Neural cell (in vitro differentiated cells): ENCODE measurements at regions not wholly inside any gene's neighbourhood (a gene's known extent, or its start where the extent isn't known, plus 50 kb on each side); places are given as distances from the start of the nearest gene placed in this dataset.

Experiments used
- H2AFZ ChIP-seq: fragments of 200-600, 300-800 bp; sonication (generic), shearing (Covaris generic); 2 replicates; pipeline ENCODE4 v1.6.0; 2014; ENCODE audit warnings: low read depth, mild to moderate bottlenecking, antibody characterized with exemption, low read length, moderate library complexity
- H3F3A ChIP-seq: fragments of 200-600 bp; shearing (Covaris generic); 2 replicates; pipeline ENCODE4 v1.6.1; 2016; ENCODE audit warnings: mild to moderate bottlenecking, moderate library complexity, mixed read lengths, antibody characterized with exemption, low read length; ENCODE audit not compliant: insufficient read depth, poor library complexity, severe bottlenecking
- H3K27ac ChIP-seq: fragments of 200-600, 300-800 bp; sonication (generic), shearing (Covaris generic); 2 replicates; pipeline ENCODE4 v1.5.1; 2014; ENCODE audit warnings: mild to moderate bottlenecking, low read length, moderate library complexity
- H3K27me3 ChIP-seq: fragments of 300-800, 200-600 bp; sonication (generic), shearing (Covaris generic); 2 replicates; pipeline ENCODE4 v1.6.0; 2014; ENCODE audit warnings: mild to moderate bottlenecking, low read depth, low read length, moderate library complexity; ENCODE audit not compliant: insufficient read depth
- H3K36me3 ChIP-seq: fragments of 300-800, 200-600 bp; sonication (generic), shearing (Covaris generic); 2 replicates; pipeline ENCODE4 v1.5.1; 2014; ENCODE audit warnings: mild to moderate bottlenecking, antibody characterized with exemption, low read length, moderate library complexity; ENCODE audit not compliant: insufficient read depth
- H3K4me2 ChIP-seq: fragments of 300-800, 200-600 bp; sonication (generic), shearing (Covaris generic); 2 replicates; pipeline ENCODE4 v1.6.0; 2014; ENCODE audit warnings: mild to moderate bottlenecking, low read length
- H3K4me3 ChIP-seq: fragments of 300-800, 200-600 bp; sonication (generic), shearing (Covaris generic); 2 replicates; pipeline ENCODE4 v1.5.1; 2014; ENCODE audit warnings: mild to moderate bottlenecking, low read length, moderate library complexity
- H3K79me2 ChIP-seq: fragments of 200-600 bp; shearing (Covaris generic); replicated peaks from 2 replicates; pipeline ENCODE4 v1.6.0; 2014; ENCODE audit warnings: mild to moderate bottlenecking, low read length, moderate library complexity; ENCODE audit not compliant: insufficient read depth
- H3K9ac ChIP-seq: fragments of 300-800, 200-600 bp; sonication (generic), shearing (Covaris generic); 2 replicates; pipeline ENCODE4 v1.6.1; 2016; ENCODE audit warnings: mild to moderate bottlenecking, low read length, mixed read lengths
- H3K9me2 ChIP-seq: fragments of 200-600 bp; shearing (Covaris generic); 2 replicates; pipeline ENCODE4 v1.6.1; 2016; ENCODE audit warnings: mild to moderate bottlenecking, low read length, mixed read lengths; ENCODE audit not compliant: insufficient read depth
- H3K9me3 ChIP-seq: fragments of 200-600, 300-800 bp; sonication (generic), shearing (Covaris generic); 2 replicates; pipeline ENCODE4 v1.6.1; 2016; ENCODE audit warnings: mild to moderate bottlenecking, mixed run types, low read length, moderate library complexity, mixed read lengths
- H4K20me1 ChIP-seq: fragments of 200-600 bp; shearing (Covaris generic); 2 replicates; pipeline ENCODE4 v1.6.1; 2016; ENCODE audit warnings: mild to moderate bottlenecking, mixed run types; ENCODE audit not compliant: insufficient read depth
- CTCF ChIP-seq: fragments of 450-650 bp; IDR thresholded peaks from 2 replicates; pipeline ENCODE4 v1.5.1; 2014; ENCODE audit warnings: antibody characterized with exemption, mild to moderate bottlenecking, moderate library complexity; ENCODE audit not compliant: poor library complexity, severe bottlenecking
- EP300 ChIP-seq: fragments of 450-650 bp; conservative IDR thresholded peaks from 2 replicates; pipeline ENCODE4 v1.6.1; 2014; ENCODE audit warnings: antibody characterized with exemption, mild to moderate bottlenecking, moderate library complexity; ENCODE audit not compliant: poor library complexity, severe bottlenecking
- EZH2 ChIP-seq: fragments of 200-600, 300-800 bp; shearing (Covaris generic), sonication (generic); IDR thresholded peaks from 2 replicates; pipeline ENCODE4 v1.6.1; 2014; ENCODE audit warnings: antibody characterized with exemption, low read length, borderline replicate concordance, mild to moderate bottlenecking; ENCODE audit not compliant: insufficient read depth, poor library complexity, severe bottlenecking
- MXI1 ChIP-seq: fragments of 450-650 bp; conservative IDR thresholded peaks from 2 replicates; pipeline ENCODE4 v1.6.1; 2014; ENCODE audit warnings: antibody characterized with exemption, mild to moderate bottlenecking; ENCODE audit not compliant: poor library complexity, severe bottlenecking
- POLR2AphosphoS5 ChIP-seq: IDR thresholded peaks from 2 replicates; pipeline ENCODE4 v1.6.1; 2012
- RAD21 ChIP-seq: fragments of 450-650 bp; conservative IDR thresholded peaks from 2 replicates; pipeline ENCODE4 v1.6.1; 2014; ENCODE audit warnings: antibody characterized with exemption, mild to moderate bottlenecking, moderate library complexity
- REST ChIP-seq: IDR thresholded peaks from 2 replicates; pipeline ENCODE4 v1.6.1; 2012; ENCODE audit warnings: borderline replicate concordance
- SMC3 ChIP-seq: fragments of 450-650 bp; conservative IDR thresholded peaks from 2 replicates; pipeline ENCODE4 v1.6.1; 2014; ENCODE audit warnings: antibody characterized with exemption, mild to moderate bottlenecking, moderate library complexity; ENCODE audit not compliant: poor library complexity
- TAF1 ChIP-seq: IDR thresholded peaks from 2 replicates; pipeline ENCODE4 v1.6.1; 2012; ENCODE audit warnings: low read depth

GRCh38 chr15:93566762-93567161, 477.8 kb upstream of the RGMA start:
- no peaks in the 10 kb centered on the region for H3K9me2 ChIP-seq
- H3F3A ChIP-seq, result no peaks in the 10 kb centered on the region
- TF ChIP-seq POLR2AphosphoS5 (no peak), MXI1 (no peak), REST (no peak), SMC3 (no peak), CTCF (no peak), RAD21 (no peak), TAF1 (no peak), EP300 (no peak), EZH2 (no peak)
- no peaks in the 10 kb centered on the region for H4K20me1 ChIP-seq
- no peaks in the 10 kb centered on the region for H3K9me3 ChIP-seq
- H3K36me3 ChIP-seq, result no peaks in the 10 kb centered on the region
- H3K4me2 ChIP-seq, result no peak overlapping the region
- H3K27ac ChIP-seq, result no peak overlapping the region
- H3K9ac ChIP-seq, result no peak overlapping the region
- H2AFZ ChIP-seq, result no peak overlapping the region
- H3K27me3 ChIP-seq, result no peaks in the 10 kb centered on the region
- no peak overlapping the region for H3K4me3 ChIP-seq
- no peaks in the 10 kb centered on the region for H3K79me2 ChIP-seq

- Histone ChIP-seq H3K27ac (no peak overlapping the region), H3K27me3 (no peaks in the 10 kb centered on the region), H3K79me2 (no peaks in the 10 kb centered on the region), H3K4me2 (no peak overlapping the region), H3K9ac (no peak overlapping the region), H3K36me3 (no peaks in the 10 kb centered on the region), H2AFZ (no peak overlapping the region), H3K9me3 (no peaks in the 10 kb centered on the region), H3F3A (no peaks in the 10 kb centered on the region), H4K20me1 (no peaks in the 10 kb centered on the region), H3K4me3 (no peak overlapping the region), H3K9me2 (no peaks in the 10 kb centered on the region)
- TF ChIP-seq CTCF, result no peak
- TF ChIP-seq REST, result no peak
- TF ChIP-seq EP300, result no peak
- TF ChIP-seq EZH2, result no peak
- TF ChIP-seq TAF1, result no peak
- TF ChIP-seq POLR2AphosphoS5, result no peak
- TF ChIP-seq SMC3, result no peak
- no peak for TF ChIP-seq MXI1
- no peak for TF ChIP-seq RAD21
Measured at GRCh38 chr15:93565201-93565600, 476.2 kb upstream of the RGMA start.
